ENCODE measurements at regions not wholly inside any gene's neighbourhood (a gene's known extent, or its start where the extent isn't known, plus 50 kb on each side); places are given as distances from the start of the nearest gene placed in this dataset.

DNA sequence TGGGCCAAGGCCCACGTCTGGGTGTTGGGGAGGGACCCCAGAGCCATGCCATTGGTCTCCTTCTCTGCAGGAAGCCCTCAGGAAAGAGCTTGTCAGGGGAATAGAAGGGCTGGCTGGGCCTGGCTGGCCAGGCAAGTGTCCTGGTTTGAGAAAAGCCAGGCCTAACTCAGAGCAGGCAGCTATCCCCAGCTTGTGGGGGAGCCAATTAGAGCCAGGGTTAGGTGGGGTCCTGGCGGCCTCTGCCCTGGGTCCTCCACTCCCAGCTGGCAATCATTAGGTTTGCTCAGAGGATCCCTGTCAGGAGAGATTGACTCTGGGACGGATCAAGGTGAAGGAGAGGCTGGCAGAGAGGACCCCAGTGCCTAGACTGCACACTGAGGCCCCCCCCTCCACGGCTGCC is 64.8 kb downstream of the PJA1 start:
- Histone ChIP-seq H3K36me3 (no peaks in the 10 kb centered on the region), H3K4me3 (no peak overlapping the region), H3K9me3 (no peaks in the 10 kb centered on the region), H3K27ac (no peak overlapping the region), H3K27me3 (no peaks in the 10 kb centered on the region), H3K4me1 (no peaks in the 10 kb centered on the region)
- intact Hi-C loops (cut with DNase I): no loop called here
- TF ChIP-seq POLR2AphosphoS5 (IDR thresholded peaks at IDR 0.05; ENCODE audit: insufficient read depth in 1 of 2, low read depth in 1 of 2): no peak
- TF ChIP-seq, protein P1, sequence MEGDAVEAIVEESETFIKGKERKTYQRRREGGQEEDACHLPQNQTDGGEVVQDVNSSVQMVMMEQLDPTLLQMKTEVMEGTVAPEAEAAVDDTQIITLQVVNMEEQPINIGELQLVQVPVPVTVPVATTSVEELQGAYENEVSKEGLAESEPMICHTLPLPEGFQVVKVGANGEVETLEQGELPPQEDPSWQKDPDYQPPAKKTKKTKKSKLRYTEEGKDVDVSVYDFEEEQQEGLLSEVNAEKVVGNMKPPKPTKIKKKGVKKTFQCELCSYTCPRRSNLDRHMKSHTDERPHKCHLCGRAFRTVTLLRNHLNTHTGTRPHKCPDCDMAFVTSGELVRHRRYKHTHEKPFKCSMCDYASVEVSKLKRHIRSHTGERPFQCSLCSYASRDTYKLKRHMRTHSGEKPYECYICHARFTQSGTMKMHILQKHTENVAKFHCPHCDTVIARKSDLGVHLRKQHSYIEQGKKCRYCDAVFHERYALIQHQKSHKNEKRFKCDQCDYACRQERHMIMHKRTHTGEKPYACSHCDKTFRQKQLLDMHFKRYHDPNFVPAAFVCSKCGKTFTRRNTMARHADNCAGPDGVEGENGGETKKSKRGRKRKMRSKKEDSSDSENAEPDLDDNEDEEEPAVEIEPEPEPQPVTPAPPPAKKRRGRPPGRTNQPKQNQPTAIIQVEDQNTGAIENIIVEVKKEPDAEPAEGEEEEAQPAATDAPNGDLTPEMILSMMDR (IDR thresholded peaks at IDR 0.05): no peak
- no peak for TF ChIP-seq POLR2A (IDR thresholded peaks at IDR 0.05)
- DNase-seq (ENCODE audit: extremely low spot score in 2 of 2): no peak

DNA sequence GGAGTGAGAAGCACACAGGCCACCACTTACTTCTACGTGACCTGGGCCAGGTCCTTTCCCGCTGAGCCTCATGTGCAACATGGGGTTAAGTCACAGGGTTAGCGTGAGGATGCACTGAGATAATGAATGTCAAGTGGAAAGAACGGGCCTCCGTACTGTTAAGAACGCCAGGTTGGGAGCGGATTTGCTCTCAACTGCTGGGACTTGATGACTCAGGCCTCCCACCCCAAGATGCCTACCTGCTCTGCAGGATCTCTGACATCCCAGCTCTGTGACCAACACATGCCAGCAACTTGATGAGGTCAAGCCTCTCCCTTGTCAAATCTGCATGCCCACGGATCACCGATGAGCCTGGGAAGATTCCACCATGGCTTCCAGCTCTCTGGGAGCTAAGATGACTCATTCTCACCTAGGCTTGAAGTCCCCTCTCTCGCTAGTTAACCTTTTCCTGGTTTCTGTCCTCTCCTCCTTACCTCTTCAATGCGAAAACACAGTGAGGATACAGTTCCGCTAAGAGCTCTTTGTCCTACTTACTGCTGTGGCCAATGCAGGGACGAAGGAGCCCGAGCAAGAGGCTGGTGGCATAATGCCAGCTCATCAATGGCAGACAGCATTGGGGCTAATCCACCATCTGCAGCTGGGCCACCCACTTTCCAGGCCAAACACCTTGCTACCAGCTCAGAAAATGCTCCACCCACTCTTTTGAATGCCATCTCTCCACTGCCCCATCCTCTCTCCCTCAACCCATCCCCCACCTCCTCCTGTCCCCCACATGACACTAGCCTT is 67.6 kb downstream of the PJA1 start:
- no peak for TF ChIP-seq POLR2AphosphoS5 (IDR thresholded peaks at IDR 0.05; ENCODE audit: insufficient read depth in 1 of 2, low read depth in 1 of 2)
- TF ChIP-seq POLR2A (IDR thresholded peaks at IDR 0.05): no peak
- TF ChIP-seq, protein P1 (IDR thresholded peaks at IDR 0.05): no peak
- Histone ChIP-seq H3K27me3 (no peaks in the 10 kb centered on the region), H3K36me3 (no peaks in the 10 kb centered on the region), H3K4me1 (no peaks in the 10 kb centered on the region), H3K9me3 (no peaks in the 10 kb centered on the region), H3K27ac (no peak overlapping the region), H3K4me3 (no peak overlapping the region)
- intact Hi-C loops (cut with DNase I): no loop called here
- no peak for DNase-seq (ENCODE audit: extremely low spot score in 2 of 2)

DNA sequence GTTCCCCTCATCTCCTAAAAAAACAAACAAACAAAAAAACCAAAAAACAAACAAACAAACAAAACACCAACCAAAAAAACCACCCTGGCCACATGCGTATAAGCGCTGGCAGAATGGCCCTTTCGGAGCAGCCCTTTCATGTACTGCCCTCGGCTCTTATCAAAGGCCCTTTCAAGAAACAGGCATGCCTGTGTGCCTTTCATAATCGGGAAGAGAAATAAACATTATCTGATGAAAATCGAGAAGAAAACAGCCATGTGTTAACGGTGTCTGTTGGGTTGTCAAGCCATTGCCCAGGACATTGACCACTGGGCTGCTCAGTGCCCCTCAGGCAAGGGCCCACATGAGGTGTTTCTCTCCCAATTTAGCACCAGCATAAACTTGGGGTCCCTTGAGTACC is 68.3 kb downstream of the PJA1 start:
- H3K27ac ChIP-seq: no peak overlapping the region
- H3K4me1 ChIP-seq: no peaks in the 10 kb centered on the region
- no peaks in the 10 kb centered on the region for H3K27me3 ChIP-seq
- no peaks in the 10 kb centered on the region for H3K9me3 ChIP-seq
- TF ChIP-seq, protein P1 (IDR thresholded peaks at IDR 0.05): no peak
- no peak for TF ChIP-seq POLR2AphosphoS5 (IDR thresholded peaks at IDR 0.05; ENCODE audit: insufficient read depth in 1 of 2, low read depth in 1 of 2)
- no peak for TF ChIP-seq POLR2A (IDR thresholded peaks at IDR 0.05)
- DNase-seq (ENCODE audit: extremely low spot score in 2 of 2): no peak
- no peak overlapping the region for H3K4me3 ChIP-seq
- intact Hi-C loops (cut with DNase I): no loop called here
- H3K36me3 ChIP-seq: no peaks in the 10 kb centered on the region

DNA sequence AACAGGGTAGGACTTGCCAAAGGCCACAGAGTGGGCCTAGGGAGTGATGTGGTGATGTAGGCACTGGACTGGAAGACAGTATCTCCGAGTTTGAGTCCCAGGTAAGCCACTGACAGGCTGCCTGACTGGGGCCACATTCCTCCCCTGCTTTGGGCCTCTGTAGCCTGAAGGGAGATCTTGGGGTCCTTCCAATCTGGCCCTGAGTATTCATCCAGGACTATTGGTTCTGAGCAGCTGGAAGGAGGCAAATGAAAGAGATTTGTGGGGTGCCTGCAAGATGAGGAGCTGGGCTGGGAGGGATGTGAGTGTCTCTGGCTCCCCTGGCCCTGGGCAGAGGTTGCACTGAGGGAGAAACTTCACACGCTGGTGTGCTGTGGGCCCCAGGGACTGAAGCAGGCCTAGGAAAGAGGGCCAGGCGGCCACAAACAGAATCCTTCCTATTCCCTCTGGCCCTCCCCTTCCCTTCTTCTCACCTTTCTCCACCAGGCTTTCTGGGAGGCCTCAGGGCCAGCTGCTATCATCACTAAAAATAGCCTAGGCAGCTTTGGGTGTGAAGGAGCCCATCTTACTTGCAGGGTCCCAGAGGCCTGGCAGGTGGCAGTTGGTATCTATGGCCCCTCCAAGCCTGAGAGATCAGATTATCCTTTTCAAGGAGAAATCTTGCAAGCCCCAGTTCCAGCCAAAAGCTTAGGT is 70.1 kb downstream of the PJA1 start:
- Histone ChIP-seq H3K36me3 (no peaks in the 10 kb centered on the region), H3K4me3 (no peak overlapping the region), H3K4me1 (no peaks in the 10 kb centered on the region), H3K9me3 (no peaks in the 10 kb centered on the region), H3K27me3 (no peaks in the 10 kb centered on the region), H3K27ac (no peak overlapping the region)
- DNase-seq (ENCODE audit: extremely low spot score in 2 of 2): no peak
- TF ChIP-seq, protein P1 (IDR thresholded peaks at IDR 0.05): no peak
- TF ChIP-seq POLR2A (IDR thresholded peaks at IDR 0.05) (no peak), POLR2AphosphoS5 (IDR thresholded peaks at IDR 0.05; ENCODE audit: insufficient read depth in 1 of 2, low read depth in 1 of 2) (no peak)
- intact Hi-C loops (cut with DNase I): no loop called here
